ENCODE measurements at regions not wholly inside any gene's neighbourhood (a gene's known extent, or its start where the extent isn't known, plus 50 kb on each side); places are given as distances from the start of the nearest gene placed in this dataset.

DNA sequence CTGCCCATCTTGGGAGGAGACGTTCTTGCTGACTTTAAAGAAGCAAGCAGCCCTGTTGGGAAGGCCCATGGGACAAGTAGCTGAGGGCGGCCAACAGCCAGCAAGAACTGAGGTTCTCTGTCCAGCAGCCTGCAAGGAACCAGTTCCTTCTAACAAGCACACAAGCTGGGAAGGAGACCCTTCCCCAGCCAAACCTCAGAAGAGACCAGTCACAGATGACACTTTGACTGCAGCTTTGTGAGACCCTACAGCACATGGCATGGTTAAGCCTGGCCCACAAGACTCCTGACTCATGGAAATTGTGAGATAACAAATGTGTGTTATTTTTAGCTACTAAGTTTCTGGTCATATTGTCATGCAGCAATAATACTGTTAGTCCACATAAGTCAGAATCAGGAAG, 99.9 kb downstream of the PRLHR start:
- no peak for DNase-seq
- Mint-ChIP-seq H3K9me3 (peaks cover 4 to 7% of the 10 kb centered on the region in 2 donors), H3K4me3 (no peak overlapping the region), H3K27me3 (ENCODE audit: low read depth) (peaks cover 19% of the 10 kb centered on the region), H3K27ac (no peak overlapping the region), H3K36me3 (ENCODE audit: insufficient read depth in 2 of 2) (peaks cover 0 to 2% of the 10 kb centered on the region in 2 donors), H3K4me1 (ENCODE audit: low read depth) (peaks cover 6% of the 10 kb centered on the region)
- no peak for ATAC-seq (replicated peaks in 1 of 2)

GRCh38 chr10:118491055-118491454, 104.4 kb downstream of the PRLHR start:
- Mint-ChIP-seq H3K36me3 (ENCODE audit: insufficient read depth in 2 of 2) (peaks cover 2 to 3% of the 10 kb centered on the region in 2 donors), H3K27me3 (ENCODE audit: low read depth) (peaks cover 10% of the 10 kb centered on the region), H3K27ac (no peak overlapping the region), H3K4me1 (ENCODE audit: low read depth) (peaks cover 6% of the 10 kb centered on the region), H3K9me3 (peaks cover 7 to 13% of the 10 kb centered on the region in 2 donors), H3K4me3 (no peak overlapping the region)
- DNase-seq = no peak
- no peak for ATAC-seq (replicated peaks in 1 of 2)

- ATAC-seq (replicated peaks in 1 of 2) = no peak
- Mint-ChIP-seq H3K9me3 (peaks cover 10 to 13% of the 10 kb centered on the region in 2 donors), H3K4me3 (no peak overlapping the region), H3K27ac (no peak overlapping the region), H3K4me1 (ENCODE audit: low read depth) (no peaks in the 10 kb centered on the region), H3K36me3 (ENCODE audit: insufficient read depth in 2 of 2) (peaks cover 2 to 3% of the 10 kb centered on the region in 2 donors), H3K27me3 (ENCODE audit: low read depth) (peaks cover 10% of the 10 kb centered on the region)
- no peak for DNase-seq
Measured at GRCh38 chr10:118488710-118489497, 106.5 kb downstream of the PRLHR start.

DNA sequence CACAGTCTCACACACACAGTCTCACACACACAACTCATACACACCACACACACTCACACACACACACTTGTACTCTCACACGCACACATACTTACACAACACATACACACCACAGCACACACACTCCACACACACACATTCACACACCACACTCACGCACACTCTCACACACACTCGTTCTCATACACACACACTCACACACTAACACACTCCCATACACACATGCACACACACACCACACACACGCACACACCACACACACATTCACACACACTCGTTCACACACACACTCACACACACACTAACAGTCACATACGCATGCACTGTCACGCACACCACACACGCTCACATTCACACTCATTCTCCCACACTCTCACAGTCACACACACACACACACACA, 109.8 kb downstream of the PRLHR start:
- peaks cover 0 to 3% of the 10 kb centered on the region in 2 donors for H3K36me3 Mint-ChIP-seq (ENCODE audit: insufficient read depth in 2 of 2)
- H3K9me3 Mint-ChIP-seq = peaks cover 6 to 7% of the 10 kb centered on the region in 2 donors
- H3K4me1 Mint-ChIP-seq (ENCODE audit: low read depth) = no peaks in the 10 kb centered on the region
- no peak for ATAC-seq (replicated peaks in 1 of 2)
- H3K27me3 Mint-ChIP-seq (ENCODE audit: low read depth) = peaks cover 15% of the 10 kb centered on the region
- H3K4me3 Mint-ChIP-seq = no peak overlapping the region
- DNase-seq = no peak
- H3K27ac Mint-ChIP-seq = no peak overlapping the region

DNA sequence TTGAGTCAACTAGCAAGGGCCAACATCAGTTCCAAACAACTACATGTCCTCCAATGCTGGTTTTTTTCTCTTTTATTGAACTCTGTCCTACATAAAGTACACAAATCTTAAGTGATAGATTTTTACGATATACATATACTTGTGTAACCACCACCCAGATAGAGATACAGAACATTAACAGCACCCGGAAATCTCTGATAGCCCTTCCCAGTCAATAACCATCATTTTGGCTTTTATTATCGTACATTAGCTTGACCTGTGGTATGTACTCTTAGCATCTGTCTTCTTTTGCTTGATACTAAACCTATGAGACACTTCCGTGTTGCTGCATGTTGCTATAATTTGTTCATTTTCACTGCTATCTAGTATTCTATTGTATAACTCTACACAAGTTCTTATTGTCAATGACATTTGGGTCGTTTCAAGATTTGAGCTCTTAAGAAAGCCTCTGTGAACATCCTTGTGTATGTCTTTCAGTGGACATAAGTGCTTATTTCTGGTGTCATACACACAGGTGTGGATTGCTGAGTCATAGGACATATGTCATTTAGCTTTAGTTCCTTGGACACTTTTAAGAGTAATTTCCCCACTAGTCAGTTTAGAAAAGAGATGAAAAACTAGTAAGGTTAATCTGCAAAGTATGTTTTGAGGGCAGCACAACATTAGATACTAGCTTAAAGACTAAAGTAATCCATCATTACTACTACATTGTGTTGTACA, 111.1 kb downstream of the PRLHR start:
- H3K27me3 Mint-ChIP-seq (ENCODE audit: low read depth) = peaks cover 23% of the 10 kb centered on the region
- no peak overlapping the region for H3K4me3 Mint-ChIP-seq
- no peak overlapping the region for H3K27ac Mint-ChIP-seq
- peaks cover 0 to under 1% of the 10 kb centered on the region in 2 donors for H3K36me3 Mint-ChIP-seq (ENCODE audit: insufficient read depth in 2 of 2)
- peaks cover 8 to 9% of the 10 kb centered on the region in 2 donors for H3K9me3 Mint-ChIP-seq
- no peak for ATAC-seq (replicated peaks in 1 of 2)
- no peaks in the 10 kb centered on the region for H3K4me1 Mint-ChIP-seq (ENCODE audit: low read depth)
- no peak for DNase-seq

GRCh38 chr10:118483496-118483895, 112.0 kb downstream of the PRLHR start:
- peaks cover 5% of the 10 kb centered on the region in 2 donors for H3K9me3 Mint-ChIP-seq
- no peaks in the 10 kb centered on the region for H3K4me1 Mint-ChIP-seq (ENCODE audit: low read depth)
- H3K36me3 Mint-ChIP-seq (ENCODE audit: insufficient read depth in 2 of 2) = no peaks in the 10 kb centered on the region
- no peak for DNase-seq
- peaks cover 23% of the 10 kb centered on the region for H3K27me3 Mint-ChIP-seq (ENCODE audit: low read depth)
- no peak overlapping the region for H3K4me3 Mint-ChIP-seq
- ATAC-seq (replicated peaks in 1 of 2) = no peak
- no peak overlapping the region for H3K27ac Mint-ChIP-seq

DNA sequence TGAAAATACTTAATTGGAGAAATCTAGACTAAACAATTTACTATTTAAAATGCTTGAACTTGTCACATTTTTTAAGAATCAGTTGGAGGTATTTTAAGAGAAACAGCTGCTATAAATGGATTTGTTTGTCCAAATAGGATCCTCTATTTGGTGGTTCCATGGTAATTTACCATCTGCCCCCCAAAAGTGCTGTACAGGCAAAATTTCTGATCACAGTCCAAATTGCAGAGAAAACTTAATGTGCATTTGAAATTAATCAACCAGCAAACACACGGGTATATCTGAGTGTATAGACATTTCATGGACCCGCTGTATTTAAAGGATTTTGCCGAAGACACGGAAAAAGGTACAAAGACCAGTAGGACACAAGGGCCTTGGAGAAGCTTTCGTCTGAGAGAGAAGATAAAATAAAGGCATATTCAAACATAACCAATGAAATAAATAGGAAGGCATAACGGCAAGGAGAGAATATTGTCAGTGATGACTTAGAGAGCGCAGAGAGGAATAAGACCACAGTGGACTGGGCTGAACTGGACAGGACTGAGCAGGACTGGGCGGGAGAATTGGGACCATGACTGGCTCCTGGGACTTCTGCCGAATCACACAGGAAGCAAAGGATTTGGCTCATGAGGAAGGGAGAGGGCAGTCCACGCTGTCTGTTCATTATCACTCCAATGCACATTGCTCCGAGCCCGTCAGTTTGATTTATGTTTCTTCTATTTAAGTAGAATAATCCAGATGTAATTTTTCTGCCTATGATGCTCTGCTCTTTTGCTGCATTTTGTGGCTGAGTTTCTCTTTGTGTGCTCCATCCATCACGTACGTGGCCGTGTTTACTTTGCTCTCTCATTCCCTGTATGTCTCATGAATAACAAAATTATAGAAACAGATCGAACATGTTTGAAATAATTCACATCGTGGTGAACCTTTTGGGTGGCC, 112.8 kb downstream of the PRLHR start:
- Mint-ChIP-seq H3K4me3 (no peak overlapping the region), H3K27ac (no peak overlapping the region), H3K27me3 (ENCODE audit: low read depth) (peaks cover 23% of the 10 kb centered on the region), H3K9me3 (peaks cover 5% of the 10 kb centered on the region in 2 donors), H3K36me3 (ENCODE audit: insufficient read depth in 2 of 2) (no peaks in the 10 kb centered on the region), H3K4me1 (ENCODE audit: low read depth) (no peaks in the 10 kb centered on the region)
- ATAC-seq (replicated peaks in 1 of 2) (no peak), DNase-seq (no peak)

GRCh38 chr10:118481871-118482270, 113.6 kb downstream of the PRLHR start:
- DNase-seq = no peak

GRCh38 chr10:118475214-118475613, 120.2 kb downstream of the PRLHR start:
- peaks cover 0 to 2% of the 10 kb centered on the region in 2 donors for H3K36me3 Mint-ChIP-seq (ENCODE audit: insufficient read depth in 2 of 2)
- H3K27ac Mint-ChIP-seq = no peak overlapping the region
- DNase-seq = no peak
- no peak overlapping the region for H3K4me3 Mint-ChIP-seq
- ATAC-seq (replicated peaks in 1 of 2) = no peak
- no peaks in the 10 kb centered on the region for H3K4me1 Mint-ChIP-seq (ENCODE audit: low read depth)
- H3K9me3 Mint-ChIP-seq = peaks cover 2 to 4% of the 10 kb centered on the region in 2 donors
- H3K27me3 Mint-ChIP-seq (ENCODE audit: low read depth) = peaks cover 24% of the 10 kb centered on the region

More at GRCh38 chr10:118481871-118482270, 113.6 kb downstream of the PRLHR start:
- no peaks in the 10 kb centered on the region for H3K36me3 Mint-ChIP-seq (ENCODE audit: insufficient read depth in 2 of 2)
- no peak for ATAC-seq (replicated peaks in 1 of 2)
- H3K4me1 Mint-ChIP-seq (ENCODE audit: low read depth) = no peaks in the 10 kb centered on the region
- no peak overlapping the region for H3K4me3 Mint-ChIP-seq
- peaks cover 5% of the 10 kb centered on the region in 2 donors for H3K9me3 Mint-ChIP-seq
- H3K27ac Mint-ChIP-seq = no peak overlapping the region
- peaks cover 23% of the 10 kb centered on the region for H3K27me3 Mint-ChIP-seq (ENCODE audit: low read depth)

- ATAC-seq (replicated peaks in 1 of 2) = no peak
- no peak overlapping the region for H3K4me3 Mint-ChIP-seq
- H3K36me3 Mint-ChIP-seq (ENCODE audit: insufficient read depth in 2 of 2) = peaks cover 0 to 2% of the 10 kb centered on the region in 2 donors
- H3K4me1 Mint-ChIP-seq (ENCODE audit: low read depth) = no peaks in the 10 kb centered on the region
- H3K27me3 Mint-ChIP-seq (ENCODE audit: low read depth) = peaks cover 16% of the 10 kb centered on the region
- DNase-seq = no peak
- H3K27ac Mint-ChIP-seq = no peak overlapping the region
- no peaks in the 10 kb centered on the region for H3K9me3 Mint-ChIP-seq
Measured at GRCh38 chr10:118474111-118474510, 121.3 kb downstream of the PRLHR start.

DNA sequence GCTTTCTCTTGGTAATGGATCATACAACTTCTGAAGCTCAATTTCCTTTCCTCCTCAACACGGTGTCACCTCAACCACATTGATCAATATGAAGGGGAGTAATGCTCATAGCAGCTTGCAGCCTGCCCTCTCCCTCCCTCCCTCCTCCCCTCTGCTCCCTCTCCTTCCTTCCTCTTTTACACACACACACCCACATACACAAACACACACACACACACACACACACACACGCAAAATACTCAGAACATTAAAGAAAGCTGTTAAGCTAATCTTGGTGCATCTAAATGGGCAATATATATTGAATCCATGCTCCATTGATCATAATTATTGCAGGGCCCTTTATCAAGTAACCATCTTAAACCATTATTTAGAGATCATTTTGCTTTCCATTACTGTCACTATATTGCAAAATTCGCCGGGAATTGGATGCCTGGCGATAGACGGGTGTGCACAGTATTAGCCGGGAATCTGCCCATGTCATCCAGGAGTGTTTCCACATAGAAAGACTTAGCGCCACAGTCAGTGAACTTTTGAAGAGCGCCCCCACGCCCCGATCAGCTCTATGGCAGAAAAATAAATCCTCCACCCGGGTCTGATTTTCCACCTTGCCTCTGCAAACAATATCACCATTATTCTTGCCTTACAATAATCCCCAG, 122.0 kb downstream of the PRLHR start:
- no peak overlapping the region for H3K27ac Mint-ChIP-seq
- peaks cover 0 to 2% of the 10 kb centered on the region in 2 donors for H3K36me3 Mint-ChIP-seq (ENCODE audit: insufficient read depth in 2 of 2)
- H3K27me3 Mint-ChIP-seq (ENCODE audit: low read depth) = peaks cover 16% of the 10 kb centered on the region
- DNase-seq (no peak), ATAC-seq (replicated peaks in 1 of 2) (no peak)
- H3K4me3 Mint-ChIP-seq = no peak overlapping the region
- H3K4me1 Mint-ChIP-seq (ENCODE audit: low read depth) = no peaks in the 10 kb centered on the region
- H3K9me3 Mint-ChIP-seq = no peaks in the 10 kb centered on the region
